Liver (tissue), 3 donors: ENCODE measurements at regions not wholly inside any gene's neighbourhood (a gene's known extent, or its start where the extent isn't known, plus 50 kb on each side); places are given as distances from the start of the nearest gene placed in this dataset.

ENCODE experiments used
- RAD21 ChIP-seq, 2 donors: IDR thresholded peaks; 2 replicates each; pipeline ENCODE4 v1.6.1; 2016; ENCODE audit warnings: antibody characterized with exemption in 2 of 2, mild to moderate bottlenecking in 2 of 2
- TF ChIP-seq, protein P1 (sequence below): fragments of 150-350 bp; IDR thresholded peaks from 2 replicates; pipeline ENCODE4 v1.5.1; 2017; ENCODE audit warnings: improper control_type of control experiment, low read depth, low read length; ENCODE audit not compliant: missing input control
- donor health status: healthy.
- donor health status: healthy.

DNA sequence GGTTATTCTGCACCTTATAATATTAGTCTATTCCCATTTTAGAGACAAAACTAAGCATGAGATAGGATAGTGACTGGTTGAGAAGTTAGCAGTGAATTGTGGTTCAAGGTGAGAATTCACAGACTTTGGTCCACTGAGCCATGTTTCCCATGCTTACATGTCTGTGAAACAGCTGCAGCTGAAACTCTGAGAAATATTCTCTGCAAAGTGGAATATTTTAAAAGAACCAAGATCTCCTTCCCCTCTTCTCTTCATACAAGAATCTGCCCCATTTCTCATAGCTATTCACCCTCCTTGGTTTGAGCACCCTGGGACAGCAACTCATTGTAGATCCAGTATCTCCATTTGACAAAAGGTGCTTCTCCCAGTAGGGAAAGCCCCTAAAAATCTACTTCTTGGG, 70.2 kb upstream of the TMEM170B start:
- TF ChIP-seq, protein P1, sequence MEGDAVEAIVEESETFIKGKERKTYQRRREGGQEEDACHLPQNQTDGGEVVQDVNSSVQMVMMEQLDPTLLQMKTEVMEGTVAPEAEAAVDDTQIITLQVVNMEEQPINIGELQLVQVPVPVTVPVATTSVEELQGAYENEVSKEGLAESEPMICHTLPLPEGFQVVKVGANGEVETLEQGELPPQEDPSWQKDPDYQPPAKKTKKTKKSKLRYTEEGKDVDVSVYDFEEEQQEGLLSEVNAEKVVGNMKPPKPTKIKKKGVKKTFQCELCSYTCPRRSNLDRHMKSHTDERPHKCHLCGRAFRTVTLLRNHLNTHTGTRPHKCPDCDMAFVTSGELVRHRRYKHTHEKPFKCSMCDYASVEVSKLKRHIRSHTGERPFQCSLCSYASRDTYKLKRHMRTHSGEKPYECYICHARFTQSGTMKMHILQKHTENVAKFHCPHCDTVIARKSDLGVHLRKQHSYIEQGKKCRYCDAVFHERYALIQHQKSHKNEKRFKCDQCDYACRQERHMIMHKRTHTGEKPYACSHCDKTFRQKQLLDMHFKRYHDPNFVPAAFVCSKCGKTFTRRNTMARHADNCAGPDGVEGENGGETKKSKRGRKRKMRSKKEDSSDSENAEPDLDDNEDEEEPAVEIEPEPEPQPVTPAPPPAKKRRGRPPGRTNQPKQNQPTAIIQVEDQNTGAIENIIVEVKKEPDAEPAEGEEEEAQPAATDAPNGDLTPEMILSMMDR = no peak
- no peak for TF ChIP-seq RAD21 (IDR thresholded peaks at IDR 0.05)
